ENCODE measurements at regions not wholly inside any gene's neighbourhood (a gene's known extent, or its start where the extent isn't known, plus 50 kb on each side); places are given as distances from the start of the nearest gene placed in this dataset.
"Not testable (repeated sequence)": the region's sequence is repeated elsewhere in the genome, so short reads cannot be mapped to it uniquely, and the experiment has no call there.

DNA sequence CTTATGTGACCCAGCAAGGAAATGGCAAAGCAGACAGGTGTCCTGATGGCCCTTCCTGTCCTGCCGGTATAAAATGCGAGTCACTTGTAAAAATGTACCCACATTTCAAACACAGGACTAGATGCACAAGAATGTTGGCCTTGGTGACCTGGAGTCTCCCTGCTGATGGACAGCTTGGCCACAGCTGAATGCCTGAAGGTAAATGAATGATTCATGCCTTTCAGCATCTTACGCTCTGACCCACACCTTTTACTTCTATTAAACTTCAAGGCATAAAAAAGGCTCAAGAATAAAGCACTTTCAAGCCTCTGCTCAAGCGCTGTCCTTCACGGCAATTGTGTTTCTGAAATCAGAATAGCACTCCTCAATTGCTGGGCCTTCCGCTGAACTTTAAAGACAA lies 228.0 kb upstream of the SLCO3A1 start:
- DNase-seq: no peak

- DNase-seq: no peak
Measured at GRCh38 chr15:91627473-91628278, 225.8 kb upstream of the SLCO3A1 start.

DNA sequence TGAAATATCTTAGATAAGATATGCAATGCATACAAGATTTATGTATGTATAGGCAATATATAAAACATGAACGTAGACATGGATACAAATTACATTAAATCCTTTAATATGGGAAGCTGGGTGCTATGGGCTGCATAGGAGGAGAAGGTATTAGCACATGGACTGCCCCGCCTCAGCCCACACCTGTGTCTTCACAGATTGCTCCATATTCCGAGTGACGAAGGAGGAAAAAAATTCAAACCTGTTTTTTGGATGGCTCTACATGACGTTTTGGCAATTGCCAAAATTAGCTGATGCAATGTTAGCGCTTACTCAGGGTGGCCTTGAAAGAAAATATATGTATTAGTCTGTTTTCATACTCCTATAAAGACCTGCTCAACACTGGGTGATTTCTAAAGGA lies 223.4 kb upstream of the SLCO3A1 start:
- no peak for DNase-seq

DNA sequence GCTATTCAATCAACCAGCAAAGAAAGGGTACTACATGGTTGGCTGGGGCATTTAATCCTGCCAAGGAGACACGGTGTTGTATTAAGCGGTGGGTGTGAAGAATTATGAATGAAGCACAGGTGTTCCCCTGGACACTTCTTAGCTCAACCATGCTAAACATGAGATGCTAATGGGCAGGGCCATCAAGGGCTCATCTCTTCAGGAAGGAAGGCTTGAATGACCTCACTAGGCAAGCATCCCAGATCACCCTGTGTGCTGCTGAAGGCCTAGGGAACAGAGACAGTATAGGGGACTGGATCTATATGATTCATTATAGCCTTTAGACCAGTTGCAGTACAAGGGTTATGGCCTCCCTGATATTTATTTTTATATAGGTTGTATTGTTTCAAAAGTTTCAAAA lies 221.3 kb upstream of the SLCO3A1 start:
- DNase-seq: no peak

DNA sequence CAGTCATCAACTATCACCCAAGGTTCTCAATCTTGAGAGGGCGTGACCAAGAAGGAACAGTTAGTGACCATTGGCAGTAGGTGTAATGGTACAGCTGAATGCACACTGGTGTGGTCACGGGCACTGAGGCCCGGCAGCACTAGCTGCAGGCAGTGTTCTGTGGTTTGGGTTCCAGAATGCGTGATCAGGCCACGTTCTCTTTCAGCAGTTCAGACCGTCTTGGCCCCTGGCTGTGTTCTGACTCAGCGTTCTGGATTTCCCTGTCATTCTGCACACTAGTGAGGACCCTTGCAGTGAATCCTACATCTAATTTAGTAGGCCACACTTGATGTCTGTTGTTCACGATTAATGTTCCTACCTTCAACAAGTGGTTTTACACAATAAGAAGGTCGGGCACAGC lies 220.5 kb upstream of the SLCO3A1 start:
- no peak for DNase-seq

- DNase-seq: no peak
Measured at GRCh38 chr15:91634179-91634578, 219.3 kb upstream of the SLCO3A1 start.

DNA sequence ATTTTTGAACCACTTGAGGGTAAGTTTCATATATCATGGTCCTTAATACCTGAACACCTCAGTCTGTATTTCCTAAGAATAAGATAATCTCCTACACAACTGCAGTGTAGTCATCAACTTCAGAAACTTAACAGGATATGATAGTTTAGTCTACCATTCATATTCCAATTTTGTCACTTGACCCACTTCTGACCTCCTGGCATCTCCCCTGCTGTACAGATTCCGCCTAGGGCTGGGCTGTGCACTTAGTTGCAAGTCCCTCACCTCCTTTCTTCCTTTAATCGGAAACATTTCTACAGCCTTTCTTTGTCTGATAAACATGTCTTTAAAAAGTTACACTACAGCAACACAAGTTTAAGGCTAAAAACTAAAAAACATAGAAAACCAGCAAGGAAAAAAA lies 218.4 kb upstream of the SLCO3A1 start:
- DNase-seq: no peak

DNA sequence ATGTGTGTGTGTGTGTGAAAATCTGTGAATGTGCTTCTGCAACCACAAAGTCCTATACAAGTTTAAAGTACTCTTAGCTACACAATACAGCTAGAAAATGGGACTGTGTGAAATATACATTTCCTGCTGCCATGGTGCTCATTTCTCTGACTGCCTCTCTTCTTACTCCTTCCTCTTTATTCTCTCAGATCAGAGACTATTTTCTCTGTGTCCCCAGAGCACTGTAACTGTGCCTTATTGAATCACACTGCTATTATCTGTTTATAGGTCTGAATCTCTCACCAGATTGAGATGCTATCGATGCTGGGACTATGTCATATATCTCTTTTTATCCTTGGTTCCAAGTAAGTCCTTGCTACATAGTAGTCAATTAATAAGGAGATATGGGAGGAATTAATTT lies 217.9 kb upstream of the SLCO3A1 start:
- DNase-seq: no peak

DNA sequence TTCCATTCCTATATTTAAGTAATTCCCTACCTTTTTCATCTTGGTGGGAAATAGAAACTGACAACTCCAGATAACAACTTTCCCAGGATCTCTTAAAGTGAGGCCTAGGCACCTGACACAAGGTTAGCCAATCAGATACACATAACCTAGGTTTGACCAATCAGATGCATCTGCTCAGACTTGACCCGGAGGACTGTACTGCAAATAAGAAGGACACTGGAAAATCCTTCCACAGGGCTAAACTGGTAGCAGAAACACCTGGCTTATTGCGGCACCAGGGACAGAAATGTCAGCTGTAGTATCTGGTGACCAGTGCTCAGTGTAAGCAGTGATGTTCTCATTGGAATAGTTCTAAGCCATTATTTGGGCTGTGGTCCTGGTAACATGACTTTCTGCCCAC lies 204.5 kb upstream of the SLCO3A1 start:
- DNase-seq: no peak

- DNase-seq: no peak
Measured at GRCh38 chr15:91649831-91650321, 203.6 kb upstream of the SLCO3A1 start.

- no peak for DNase-seq
Measured at GRCh38 chr15:91651251-91651650, 202.3 kb upstream of the SLCO3A1 start.

GRCh38 chr15:91652610-91653207 lies 200.8 kb upstream of the SLCO3A1 start:
- no peak for DNase-seq

- DNase-seq: not testable (repeated sequence)
Measured at GRCh38 chr15:91655563-91656290, 197.8 kb upstream of the SLCO3A1 start.

- no peak for DNase-seq
Measured at GRCh38 chr15:91660174-91660649, 193.3 kb upstream of the SLCO3A1 start.

- no peak for DNase-seq
Measured at GRCh38 chr15:91664224-91664836, 189.2 kb upstream of the SLCO3A1 start.

DNA sequence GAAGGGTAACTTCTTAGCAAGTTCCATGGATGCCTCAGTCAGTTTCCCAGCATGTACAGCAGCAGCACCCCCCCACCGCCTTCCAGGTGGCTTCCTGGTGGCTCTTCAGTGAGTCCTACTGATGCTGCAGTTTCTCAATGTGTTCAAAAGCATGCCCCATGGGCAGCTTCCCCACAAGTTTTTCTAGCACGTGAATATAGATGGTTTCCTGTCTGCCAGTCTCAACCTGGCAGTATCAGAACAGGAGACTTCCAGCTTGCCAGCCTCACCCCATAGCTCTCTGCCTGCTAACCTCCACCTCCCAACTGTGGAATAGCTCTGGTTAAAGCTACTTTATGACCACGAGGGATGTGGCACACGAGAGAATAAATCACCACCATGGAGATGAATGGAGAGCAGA lies 188.3 kb upstream of the SLCO3A1 start:
- no peak for DNase-seq

DNA sequence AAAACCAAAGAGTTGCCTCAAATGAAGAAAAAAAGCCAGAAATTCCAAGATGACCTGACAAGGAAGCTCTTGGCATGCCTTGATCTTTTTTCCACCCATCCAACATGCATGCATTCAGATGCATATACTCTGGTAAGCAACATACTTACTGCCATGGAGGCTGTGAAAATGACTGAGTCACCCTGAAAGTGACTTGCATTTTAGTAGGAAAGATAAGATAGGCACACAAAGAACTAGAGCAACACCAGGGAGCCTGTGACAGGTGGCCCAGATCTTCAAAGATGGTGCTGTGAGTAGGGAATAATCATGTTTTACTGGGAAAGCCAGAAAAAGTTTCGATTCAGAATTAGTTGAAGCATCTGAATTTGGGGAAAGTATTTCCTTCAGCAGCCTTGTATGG lies 185.1 kb upstream of the SLCO3A1 start:
- no peak for DNase-seq

DNA sequence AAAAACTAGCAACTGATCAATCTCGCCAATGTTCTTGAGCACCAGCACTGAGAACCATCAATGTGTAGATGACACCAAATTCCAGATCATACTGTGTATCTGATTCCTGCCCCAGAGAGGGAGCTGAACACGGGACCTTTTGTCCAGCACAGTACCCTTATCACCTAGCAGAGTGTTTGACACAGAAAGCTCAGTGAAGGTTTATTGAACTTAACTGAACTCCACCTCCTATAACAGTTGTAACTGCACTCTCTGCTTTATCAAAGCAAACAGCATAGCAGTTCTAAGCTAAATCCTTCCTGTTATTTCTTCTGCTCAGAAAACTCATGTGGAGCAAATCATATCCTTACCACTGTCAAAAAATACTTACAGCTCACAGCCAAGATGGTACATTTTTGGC lies 183.4 kb upstream of the SLCO3A1 start:
- DNase-seq: no peak

- DNase-seq: no peak
Measured at GRCh38 chr15:91678003-91678402, 175.5 kb upstream of the SLCO3A1 start.

DNA sequence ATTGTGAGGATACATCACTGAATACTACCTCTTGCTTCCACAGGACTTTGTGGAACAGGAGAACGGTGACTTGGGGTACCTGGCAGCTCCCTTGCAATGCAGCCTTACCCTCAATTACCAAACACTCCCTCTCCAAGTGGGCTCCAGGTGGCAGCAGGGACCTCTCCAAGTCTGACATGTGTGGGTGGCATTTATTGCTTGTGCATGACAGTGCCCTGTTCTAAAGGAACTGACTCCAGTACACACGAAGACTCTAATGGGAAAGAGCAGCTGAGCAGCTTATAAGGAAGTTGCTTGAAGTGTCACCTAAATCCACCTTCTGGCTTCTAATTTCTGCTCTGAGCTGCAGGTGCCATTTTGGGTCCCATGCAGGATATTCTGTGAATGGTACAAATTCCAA lies 174.1 kb upstream of the SLCO3A1 start:
- DNase-seq: no peak

GRCh38 chr15:91685436-91685835 lies 168.1 kb upstream of the SLCO3A1 start:
- DNase-seq: no peak

- no peak for DNase-seq
Measured at GRCh38 chr15:91688811-91689210, 164.7 kb upstream of the SLCO3A1 start.

DNA sequence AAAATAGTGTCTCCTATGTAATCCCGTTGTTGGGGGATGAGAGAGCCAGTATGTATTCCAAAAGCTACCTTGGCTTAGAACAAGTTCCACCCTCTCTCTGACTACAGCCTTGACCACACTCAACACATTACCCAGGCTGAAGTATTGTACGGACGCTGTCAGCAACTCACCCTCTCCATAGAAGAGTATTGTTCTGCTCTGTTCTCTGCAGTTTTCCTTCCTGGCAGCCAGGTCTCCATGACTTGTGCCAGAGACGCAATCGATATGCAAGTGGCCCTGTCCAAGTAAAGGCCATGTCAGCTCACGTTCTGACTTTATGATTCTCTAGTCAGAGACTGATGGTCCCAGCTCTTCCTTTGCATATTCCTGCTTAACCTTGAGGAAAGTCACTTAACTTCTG lies 164.1 kb upstream of the SLCO3A1 start:
- DNase-seq: no peak

All from NCI-H226 (cell line).